GM23338 (cell line): ENCODE measurements at regions not wholly inside any gene's neighbourhood (a gene's known extent, or its start where the extent isn't known, plus 50 kb on each side); places are given as distances from the start of the nearest gene placed in this dataset.

Source experiments
- ATAC-seq: fragments of 200-7000 bp; cut with Tn5 transposase; 3 replicates; pipeline ENCODE4 v1.9.1; 2020
- DNase-seq: peaks from one replicate; pipeline ENCODE4 v3.0.0-alpha.2; 2015; ENCODE audit warnings: low spot score
- H2AFZ ChIP-seq: fragments of 200-600 bp; sonication (generic); 2 replicates; pipeline ENCODE4 v1.8.0; 2016; ENCODE audit warnings: antibody characterized with exemption, mild to moderate bottlenecking, moderate library complexity
- H3F3A ChIP-seq: fragments of 200-600 bp; sonication (generic); replicated peaks from 2 replicates; pipeline ENCODE4 v1.8.0; 2017; ENCODE audit warnings: antibody characterized with exemption, mixed run types, low read depth
- H3K27ac ChIP-seq: fragments of 200-600 bp; sonication (generic); 2 replicates; pipeline ENCODE4 v1.6.1; 2016; ENCODE audit warnings: low read depth
- H3K27me3 ChIP-seq: fragments of 200-600 bp; sonication (generic); 2 replicates; pipeline ENCODE4 v1.8.0; 2016; ENCODE audit warnings: mild to moderate bottlenecking, mixed run types, moderate library complexity; ENCODE audit not compliant: insufficient read depth
- H3K36me3 ChIP-seq: fragments of 200-600 bp; sonication (generic); 2 replicates; pipeline ENCODE4 v1.8.0; 2016; ENCODE audit warnings: mild to moderate bottlenecking; ENCODE audit not compliant: insufficient read depth
- H3K4me1 ChIP-seq: fragments of 200-600 bp; sonication (generic); 2 replicates; pipeline ENCODE4 v1.8.0; 2016; ENCODE audit warnings: mild to moderate bottlenecking, moderate library complexity; ENCODE audit not compliant: insufficient read depth
- H3K4me2 ChIP-seq: fragments of 200-600 bp; sonication (generic); 2 replicates; pipeline ENCODE4 v1.7.1; 2017; ENCODE audit warnings: mixed run types
- H3K4me3 ChIP-seq: fragments of 200-600 bp; sonication (generic); 2 replicates; pipeline ENCODE4 v1.6.1; 2016; ENCODE audit warnings: mixed run types
- H3K79me2 ChIP-seq: fragments of 200-600 bp; sonication (generic); replicated peaks from 2 replicates; pipeline ENCODE4 v1.8.0; 2017; ENCODE audit warnings: mild to moderate bottlenecking; ENCODE audit not compliant: insufficient read depth
- H3K9me2 ChIP-seq: fragments of 200-600 bp; sonication (generic); 2 replicates; pipeline ENCODE4 v1.8.0; 2017; ENCODE audit not compliant: insufficient read depth
- H4K20me1 ChIP-seq: fragments of 200-600 bp; sonication (generic); replicated peaks from 2 replicates; pipeline ENCODE4 v1.8.0; 2017; ENCODE audit warnings: mild to moderate bottlenecking; ENCODE audit not compliant: insufficient read depth
- H3K27ac Mint-ChIP-seq: 2 replicates; pipeline ENCODE4 v1.8.0; 2020; ENCODE audit warnings: inconsistent platforms, mild to moderate bottlenecking, moderate library complexity, mixed read lengths
- H3K27me3 Mint-ChIP-seq: 3 replicates; pipeline ENCODE4 v1.8.0; 2022; ENCODE audit warnings: low read depth, mild to moderate bottlenecking, moderate library complexity, mixed read lengths, inconsistent platforms; ENCODE audit not compliant: insufficient read depth, poor library complexity
- H3K36me3 Mint-ChIP-seq: 3 replicates; pipeline ENCODE4 v1.8.0; 2021; ENCODE audit warnings: low read depth, mild to moderate bottlenecking, inconsistent platforms, moderate library complexity, mixed read lengths
- H3K4me1 Mint-ChIP-seq: 3 replicates; pipeline ENCODE4 v1.8.0; 2020; ENCODE audit warnings: mild to moderate bottlenecking, inconsistent platforms, mixed read lengths
- H3K4me3 Mint-ChIP-seq: 3 replicates; pipeline ENCODE4 v1.8.0; 2021; ENCODE audit warnings: moderate library complexity, mild to moderate bottlenecking, inconsistent platforms, mixed read lengths
- H3K9me3 Mint-ChIP-seq: 3 replicates; pipeline ENCODE4 v1.8.0; 2020; ENCODE audit warnings: moderate library complexity, mild to moderate bottlenecking, inconsistent platforms, mixed read lengths
- CREB1 ChIP-seq: fragments of 250-450 bp; sonication (Bioruptor Pico); IDR thresholded peaks from 2 replicates; pipeline ENCODE4 v1.5.0; 2020; ENCODE audit warnings: low read depth, mild to moderate bottlenecking, moderate library complexity
- EZH2 ChIP-seq: fragments of 200-600 bp; sonication (generic); IDR thresholded peaks from one replicate; pipeline ENCODE4 v1.8.0; 2017; ENCODE audit warnings: antibody characterized with exemption, mild to moderate bottlenecking, low read depth; ENCODE audit not compliant: unreplicated experiment
- EZH2phosphoT487 ChIP-seq: fragments of 200-600 bp; sonication (generic); IDR thresholded peaks from one replicate; pipeline ENCODE4 v1.8.1; 2018; ENCODE audit warnings: antibody characterized with exemption; ENCODE audit not compliant: unreplicated experiment
- NANOG ChIP-seq: IDR thresholded peaks from 2 replicates; pipeline ENCODE4 v1.6.1; 2016; ENCODE audit warnings: antibody characterized with exemption, borderline replicate concordance
- ZNF114 ChIP-seq: fragments of 250-450 bp; sonication (Bioruptor Pico); IDR thresholded peaks from 2 replicates; pipeline ENCODE4 v1.5.0; 2020; ENCODE audit warnings: mild to moderate bottlenecking, moderate library complexity
- ZNF462 ChIP-seq: fragments of 250-450 bp; sonication (Bioruptor Pico); IDR thresholded peaks from 2 replicates; pipeline ENCODE4 v1.5.0; 2020; ENCODE audit warnings: mild to moderate bottlenecking, moderate library complexity

DNA sequence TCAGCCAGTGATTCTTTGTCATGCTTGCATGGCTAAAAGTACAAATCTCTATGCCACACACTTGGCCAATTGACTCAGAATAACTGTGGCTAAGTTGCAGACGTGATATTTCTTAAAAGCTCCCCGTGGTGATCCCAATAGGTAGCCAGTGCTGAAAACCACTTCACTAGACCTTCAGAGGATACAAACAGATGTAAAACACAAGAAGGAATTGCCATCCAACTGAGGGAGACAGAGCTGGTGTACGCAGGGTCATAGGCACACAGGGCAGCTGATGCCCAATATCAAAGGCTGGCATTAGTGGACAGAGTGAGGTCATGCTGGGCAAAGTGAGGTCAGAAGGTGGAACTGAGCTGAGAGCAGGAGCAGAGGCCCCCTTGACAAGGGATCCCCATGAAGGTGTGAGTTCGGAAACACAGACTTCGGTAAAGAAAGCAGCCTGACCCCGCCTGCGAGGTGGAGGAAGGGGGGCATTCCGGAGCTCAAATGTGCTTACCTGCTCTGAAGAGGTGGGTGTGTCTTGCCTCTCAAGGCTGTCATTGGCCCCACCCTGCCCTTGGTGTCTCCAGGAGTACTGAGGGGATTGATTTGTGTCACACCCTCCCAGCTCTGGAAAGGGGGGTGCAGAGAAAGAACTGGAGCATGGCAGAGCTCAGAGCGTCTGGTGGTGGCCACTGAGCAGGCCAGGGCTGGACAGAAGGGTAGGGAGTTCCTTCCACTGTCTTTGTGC is 344.9 kb upstream of the B3GAT1 start:
- Mint-ChIP-seq H3K4me1 (peaks cover 10% of the 10 kb centered on the region; the same call in 2 of the 3 replicates), H3K27ac (no peak overlapping the region), H3K27me3 (peaks cover 12% of the 10 kb centered on the region), H3K9me3 (no peaks in the 10 kb centered on the region), H3K4me3 (no peak overlapping the region), H3K36me3 (no peaks in the 10 kb centered on the region)
- H4K20me1 ChIP-seq, result no peaks in the 10 kb centered on the region
- peak; percentile 56 for ATAC-seq
- TF ChIP-seq EZH2phosphoT487 (no peak), ZNF462 (CRISPR knock-in tag) (no peak), ZNF114 (CRISPR knock-in tag) (no peak), CREB1 (CRISPR knock-in tag) (no peak), EZH2 (no peak), NANOG (no peak)
- H3K4me1 ChIP-seq, result no peaks in the 10 kb centered on the region
- H3K79me2 ChIP-seq, result no peaks in the 10 kb centered on the region
- 0 out of 2 replicates have a peak overlapping the region, but pooled peaks have one; percentile 43 for H2AFZ ChIP-seq
- H3K4me3 ChIP-seq, result no peak overlapping the region
- no peak overlapping the region for H3K27ac ChIP-seq
- H3K27me3 ChIP-seq, result no peaks in the 10 kb centered on the region
- no peak overlapping the region for H3K4me2 ChIP-seq
- H3F3A ChIP-seq, result 0 out of 2 replicates have a peak, but pooled peaks cover 6% of the 10 kb centered on the region
- no peaks in the 10 kb centered on the region for H3K36me3 ChIP-seq
- no peak for DNase-seq
- H3K9me2 ChIP-seq, result no peaks in the 10 kb centered on the region; the same call in 1 of the 2 replicates
